Coronary artery (tissue), 2 donors: ENCODE measurements at regions not wholly inside any gene's neighbourhood (a gene's known extent, or its start where the extent isn't known, plus 50 kb on each side); places are given as distances from the start of the nearest gene placed in this dataset.

ENCODE experiments used
- DNase-seq: peaks from one replicate; pipeline ENCODE4 v3.0.0-alpha.2; 2017; ENCODE audit warnings: low spot score
- H3K27ac ChIP-seq, 2 donors: fragments of 200-600 bp; sonication (generic); one replicate each; pipeline ENCODE4 v1.5.1; 2016 to 2019
- H3K4me3 ChIP-seq: fragments of 200-600 bp; sonication (generic); 2 replicates; pipeline ENCODE4 v1.5.1; 2016; ENCODE audit warnings: mild to moderate bottlenecking, moderate library complexity
- TF ChIP-seq, protein P1 (sequence below): fragments of 200-600 bp; sonication (generic); IDR thresholded peaks from one replicate; pipeline ENCODE4 v1.5.1; 2019; ENCODE audit warnings: antibody characterized with exemption

DNA sequence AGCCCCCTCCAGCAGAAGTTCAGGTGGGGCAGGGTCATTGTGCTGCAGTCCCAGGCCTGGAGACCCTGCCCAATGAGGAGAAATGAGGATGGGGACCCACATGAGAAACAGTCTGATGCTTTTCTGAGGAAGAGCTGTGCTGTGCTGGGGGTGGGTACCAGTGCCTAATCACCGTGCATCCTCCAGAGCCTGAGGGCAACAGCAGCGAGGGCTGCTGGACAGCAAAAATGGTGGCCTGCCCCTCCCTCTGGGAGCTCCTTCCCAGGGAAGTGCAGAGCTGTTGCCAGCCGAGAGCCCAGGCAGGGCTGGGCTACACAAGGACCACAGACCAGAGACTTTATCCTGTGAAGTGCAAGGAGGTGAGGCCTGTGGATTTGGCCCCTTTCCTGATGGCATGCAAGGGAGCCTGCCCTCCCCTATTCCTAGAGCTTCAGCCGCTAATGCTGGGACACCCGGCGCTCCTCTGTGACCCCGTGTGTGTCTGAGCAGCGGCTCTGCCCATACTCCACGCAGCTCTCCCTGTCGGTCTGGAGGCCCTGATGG is 134.8 kb downstream of the DSEL start:
- TF ChIP-seq, protein P1, sequence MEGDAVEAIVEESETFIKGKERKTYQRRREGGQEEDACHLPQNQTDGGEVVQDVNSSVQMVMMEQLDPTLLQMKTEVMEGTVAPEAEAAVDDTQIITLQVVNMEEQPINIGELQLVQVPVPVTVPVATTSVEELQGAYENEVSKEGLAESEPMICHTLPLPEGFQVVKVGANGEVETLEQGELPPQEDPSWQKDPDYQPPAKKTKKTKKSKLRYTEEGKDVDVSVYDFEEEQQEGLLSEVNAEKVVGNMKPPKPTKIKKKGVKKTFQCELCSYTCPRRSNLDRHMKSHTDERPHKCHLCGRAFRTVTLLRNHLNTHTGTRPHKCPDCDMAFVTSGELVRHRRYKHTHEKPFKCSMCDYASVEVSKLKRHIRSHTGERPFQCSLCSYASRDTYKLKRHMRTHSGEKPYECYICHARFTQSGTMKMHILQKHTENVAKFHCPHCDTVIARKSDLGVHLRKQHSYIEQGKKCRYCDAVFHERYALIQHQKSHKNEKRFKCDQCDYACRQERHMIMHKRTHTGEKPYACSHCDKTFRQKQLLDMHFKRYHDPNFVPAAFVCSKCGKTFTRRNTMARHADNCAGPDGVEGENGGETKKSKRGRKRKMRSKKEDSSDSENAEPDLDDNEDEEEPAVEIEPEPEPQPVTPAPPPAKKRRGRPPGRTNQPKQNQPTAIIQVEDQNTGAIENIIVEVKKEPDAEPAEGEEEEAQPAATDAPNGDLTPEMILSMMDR, result no peak
- H3K27ac ChIP-seq, result no peak overlapping the region
- no peak for DNase-seq
- no peak overlapping the region for H3K4me3 ChIP-seq

DNA sequence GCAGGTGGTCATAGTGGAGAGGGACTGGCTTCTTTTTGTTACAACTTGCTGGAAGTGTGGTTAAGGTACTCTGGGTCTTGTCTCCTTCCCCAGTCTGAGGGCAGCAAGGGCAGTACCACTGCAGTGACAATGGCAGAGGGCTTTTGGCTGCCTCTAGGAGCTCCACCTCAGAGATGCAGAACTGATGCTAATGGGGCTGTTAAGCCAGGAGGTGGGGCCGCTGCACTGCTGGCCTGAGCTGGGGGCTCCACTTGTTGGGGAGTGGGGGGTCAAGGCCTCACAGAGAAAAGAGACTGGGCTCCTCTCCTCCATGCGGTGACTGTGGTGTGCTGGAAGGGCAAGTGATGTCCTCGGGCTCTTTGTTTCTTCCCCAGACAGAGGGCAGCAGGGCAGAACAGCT is 135.7 kb downstream of the DSEL start:
- H3K4me3 ChIP-seq, result no peak overlapping the region
- DNase-seq, result no peak
- no peak overlapping the region for H3K27ac ChIP-seq
- TF ChIP-seq, protein P1, result no peak

DNA sequence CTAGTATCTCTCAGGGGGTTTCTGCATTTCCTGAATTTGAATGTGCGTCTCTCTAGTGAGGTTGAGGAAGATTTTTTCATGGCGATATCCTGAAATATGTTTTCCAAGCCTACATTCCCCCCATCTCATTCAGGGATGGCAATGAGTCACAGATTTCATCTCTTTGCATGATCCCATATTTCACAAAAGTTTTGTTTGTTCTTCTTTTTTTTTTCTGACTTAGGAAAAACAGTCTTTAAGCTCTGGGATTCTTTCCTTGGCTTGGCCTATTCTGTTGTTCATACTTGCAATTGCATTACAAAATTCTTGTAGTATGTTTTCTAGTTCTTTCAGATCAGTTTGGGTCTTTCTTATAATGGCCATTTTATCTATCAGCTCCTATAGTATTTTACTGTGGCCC is 136.5 kb downstream of the DSEL start:
- H3K4me3 ChIP-seq, result no peak overlapping the region
- DNase-seq, result no peak
- no peak overlapping the region for H3K27ac ChIP-seq
- TF ChIP-seq, protein P1, result no peak

DNA sequence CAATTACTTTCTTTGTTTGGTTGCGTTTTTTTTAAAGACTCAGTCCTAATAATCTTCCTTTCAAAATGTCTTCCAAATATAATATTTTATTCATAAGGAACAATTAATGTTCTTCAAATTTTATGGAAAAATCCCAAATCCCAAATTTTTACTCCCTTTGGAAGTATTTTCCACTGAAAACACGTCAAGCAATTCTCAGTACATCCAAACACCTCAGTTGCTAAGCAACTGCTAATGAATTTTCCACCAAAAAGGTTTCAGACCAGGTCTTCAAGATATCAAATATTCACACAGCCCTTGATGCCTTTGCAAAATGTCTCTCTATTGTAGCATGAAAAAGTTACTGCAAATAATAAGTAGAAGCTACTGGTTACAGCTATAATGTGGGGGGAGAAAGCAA is 140.1 kb downstream of the DSEL start:
- no peak overlapping the region for H3K4me3 ChIP-seq
- DNase-seq, result no peak
- no peak overlapping the region for H3K27ac ChIP-seq
- TF ChIP-seq, protein P1, result no peak

DNA sequence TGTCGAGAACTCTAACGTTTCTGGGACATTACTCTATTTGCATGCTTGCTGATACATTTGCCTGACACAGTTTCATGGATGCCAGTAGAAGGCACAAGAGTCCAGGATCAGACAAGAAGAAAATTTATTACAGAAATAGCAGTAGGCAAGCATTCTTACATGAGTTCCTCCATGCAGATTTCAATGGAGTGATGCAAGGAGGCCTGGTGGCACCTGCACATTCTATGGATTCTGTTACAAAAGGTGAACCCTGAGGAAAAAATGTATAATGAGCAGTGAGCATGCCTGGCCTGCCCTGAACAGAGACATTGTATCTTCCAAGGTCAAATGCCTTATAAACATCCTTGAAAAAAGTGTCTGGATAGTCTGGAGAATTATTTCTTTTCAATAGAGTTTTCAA is 142.9 kb downstream of the DSEL start:
- no peak overlapping the region for H3K27ac ChIP-seq
- H3K4me3 ChIP-seq, result no peak overlapping the region
- TF ChIP-seq, protein P1, result no peak
- no peak for DNase-seq

DNA sequence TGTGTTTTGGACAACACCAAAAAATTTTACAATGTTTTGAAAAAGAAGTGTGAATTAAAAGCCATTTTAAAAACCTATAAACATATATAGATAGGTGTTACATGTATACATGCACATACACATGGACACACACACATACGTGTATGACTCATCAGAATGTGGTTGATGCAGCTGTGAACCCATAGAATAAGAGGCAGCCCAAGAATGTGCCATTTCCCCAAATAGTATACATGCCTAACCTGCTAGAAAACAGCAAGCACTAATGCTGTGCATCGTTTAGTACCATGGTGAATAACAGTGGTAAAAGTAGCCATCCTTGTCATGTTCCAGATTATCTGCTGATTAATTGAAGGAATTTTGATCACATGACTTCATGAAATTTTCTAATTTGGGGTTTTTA is 149.0 kb downstream of the DSEL start:
- no peak overlapping the region for H3K27ac ChIP-seq
- TF ChIP-seq, protein P1, result no peak
- no peak overlapping the region for H3K4me3 ChIP-seq
- DNase-seq, result no peak

DNA sequence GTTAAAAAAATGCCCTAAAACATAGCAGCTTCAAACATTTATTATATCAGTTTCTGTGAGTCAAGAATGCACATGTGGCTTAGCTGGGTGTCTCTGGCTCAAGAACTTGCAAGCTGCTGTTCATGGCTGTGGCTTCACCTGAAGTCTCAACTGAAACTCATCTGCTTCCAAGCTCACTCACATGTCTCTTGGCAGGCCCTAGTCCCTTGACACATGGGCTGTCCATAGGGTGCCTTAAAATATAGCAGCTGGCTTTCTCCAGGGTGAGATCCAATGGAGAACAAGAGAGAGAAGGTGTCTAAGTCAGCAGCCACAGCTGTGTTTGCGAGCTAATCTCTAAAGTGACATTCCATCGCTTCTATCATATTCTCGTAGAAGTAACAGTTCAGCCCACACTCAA is 152.8 kb downstream of the DSEL start:
- no peak for DNase-seq
- H3K4me3 ChIP-seq, result no peak overlapping the region
- H3K27ac ChIP-seq, result no peak overlapping the region
- TF ChIP-seq, protein P1, result no peak
